ENCODE measurements at regions not wholly inside any gene's neighbourhood (a gene's known extent, or its start where the extent isn't known, plus 50 kb on each side); places are given as distances from the start of the nearest gene placed in this dataset.

DNA sequence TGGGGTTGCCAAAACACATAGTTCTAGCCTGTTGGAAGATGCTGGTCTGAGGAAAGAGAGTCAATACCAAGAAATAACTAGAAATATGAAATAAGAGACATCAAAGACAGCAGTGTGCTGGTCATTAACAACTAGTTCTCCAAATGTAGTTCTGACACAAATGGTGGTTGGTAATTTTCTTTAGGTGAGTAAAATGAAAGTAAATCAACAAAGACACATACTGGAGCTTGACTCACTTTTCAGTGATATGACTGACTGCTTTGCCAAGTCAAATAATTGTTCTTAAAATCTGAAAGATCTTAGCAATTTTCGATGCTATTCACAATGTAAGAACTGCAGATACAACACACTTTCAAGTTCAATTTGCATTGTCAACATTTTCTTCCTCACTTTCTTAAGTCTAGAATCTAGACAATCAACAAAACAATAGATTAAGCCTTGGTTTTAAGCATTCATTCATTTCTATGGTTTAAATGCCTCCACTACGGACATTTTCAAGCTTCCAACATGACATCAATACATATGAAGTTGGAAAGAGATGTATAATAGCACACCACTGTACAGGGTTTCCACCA, 166.8 kb upstream of the MAP3K1 start:
- TF ChIP-seq, protein P1, sequence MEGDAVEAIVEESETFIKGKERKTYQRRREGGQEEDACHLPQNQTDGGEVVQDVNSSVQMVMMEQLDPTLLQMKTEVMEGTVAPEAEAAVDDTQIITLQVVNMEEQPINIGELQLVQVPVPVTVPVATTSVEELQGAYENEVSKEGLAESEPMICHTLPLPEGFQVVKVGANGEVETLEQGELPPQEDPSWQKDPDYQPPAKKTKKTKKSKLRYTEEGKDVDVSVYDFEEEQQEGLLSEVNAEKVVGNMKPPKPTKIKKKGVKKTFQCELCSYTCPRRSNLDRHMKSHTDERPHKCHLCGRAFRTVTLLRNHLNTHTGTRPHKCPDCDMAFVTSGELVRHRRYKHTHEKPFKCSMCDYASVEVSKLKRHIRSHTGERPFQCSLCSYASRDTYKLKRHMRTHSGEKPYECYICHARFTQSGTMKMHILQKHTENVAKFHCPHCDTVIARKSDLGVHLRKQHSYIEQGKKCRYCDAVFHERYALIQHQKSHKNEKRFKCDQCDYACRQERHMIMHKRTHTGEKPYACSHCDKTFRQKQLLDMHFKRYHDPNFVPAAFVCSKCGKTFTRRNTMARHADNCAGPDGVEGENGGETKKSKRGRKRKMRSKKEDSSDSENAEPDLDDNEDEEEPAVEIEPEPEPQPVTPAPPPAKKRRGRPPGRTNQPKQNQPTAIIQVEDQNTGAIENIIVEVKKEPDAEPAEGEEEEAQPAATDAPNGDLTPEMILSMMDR (IDR thresholded peaks at IDR 0.05): no peak
- no peak for TF ChIP-seq POLR2A (IDR thresholded peaks at IDR 0.05)
- TF ChIP-seq EP300 (IDR thresholded peaks at IDR 0.05): no peak
- no peak for TF ChIP-seq POLR2AphosphoS5 (IDR thresholded peaks at IDR 0.05)

Measured in upper lobe of left lung (tissue), 4 donors.